ENCODE measurements at regions not wholly inside any gene's neighbourhood (a gene's known extent, or its start where the extent isn't known, plus 50 kb on each side); places are given as distances from the start of the nearest gene placed in this dataset.

GRCh38 chr15:39340903-39341645 lies 239.8 kb upstream of the THBS1 start:
- TF ChIP-seq, protein P1, sequence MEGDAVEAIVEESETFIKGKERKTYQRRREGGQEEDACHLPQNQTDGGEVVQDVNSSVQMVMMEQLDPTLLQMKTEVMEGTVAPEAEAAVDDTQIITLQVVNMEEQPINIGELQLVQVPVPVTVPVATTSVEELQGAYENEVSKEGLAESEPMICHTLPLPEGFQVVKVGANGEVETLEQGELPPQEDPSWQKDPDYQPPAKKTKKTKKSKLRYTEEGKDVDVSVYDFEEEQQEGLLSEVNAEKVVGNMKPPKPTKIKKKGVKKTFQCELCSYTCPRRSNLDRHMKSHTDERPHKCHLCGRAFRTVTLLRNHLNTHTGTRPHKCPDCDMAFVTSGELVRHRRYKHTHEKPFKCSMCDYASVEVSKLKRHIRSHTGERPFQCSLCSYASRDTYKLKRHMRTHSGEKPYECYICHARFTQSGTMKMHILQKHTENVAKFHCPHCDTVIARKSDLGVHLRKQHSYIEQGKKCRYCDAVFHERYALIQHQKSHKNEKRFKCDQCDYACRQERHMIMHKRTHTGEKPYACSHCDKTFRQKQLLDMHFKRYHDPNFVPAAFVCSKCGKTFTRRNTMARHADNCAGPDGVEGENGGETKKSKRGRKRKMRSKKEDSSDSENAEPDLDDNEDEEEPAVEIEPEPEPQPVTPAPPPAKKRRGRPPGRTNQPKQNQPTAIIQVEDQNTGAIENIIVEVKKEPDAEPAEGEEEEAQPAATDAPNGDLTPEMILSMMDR (IDR thresholded peaks at IDR 0.05): no peak
- TF ChIP-seq POLR2A (IDR thresholded peaks at IDR 0.05): no peak

Data from lower leg skin (tissue), 3 donors.